ENCODE measurements at regions not wholly inside any gene's neighbourhood (a gene's known extent, or its start where the extent isn't known, plus 50 kb on each side); places are given as distances from the start of the nearest gene placed in this dataset.

DNA sequence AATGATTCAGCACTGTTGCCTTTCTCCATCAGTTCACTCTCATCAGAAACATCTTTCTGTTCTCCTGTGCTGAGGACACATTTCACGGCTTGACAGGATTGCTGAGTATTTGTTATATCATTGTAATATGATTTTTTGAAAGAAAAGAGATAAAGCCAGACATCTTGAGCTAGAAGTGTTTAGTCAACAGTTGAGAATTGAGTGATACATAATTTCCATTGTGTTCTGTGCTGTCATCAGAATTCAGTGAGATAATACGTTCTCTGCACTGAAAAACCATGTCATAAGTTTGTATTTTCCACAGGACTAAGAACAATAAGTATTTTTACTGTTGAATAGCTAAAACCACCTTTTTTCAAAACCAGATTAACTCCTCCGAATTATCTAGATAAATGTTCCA lies 50.2 kb upstream of the GPRIN3 start:
- no peak for DNase-seq

Measured in activated CD4-positive, alpha-beta T cell treated with anti-CD3 and anti-CD28 coated beads, Interleukin-10, Interleukin-2, amounts not matched to agents 100 ng/mL and 50 ng/mL, durations not matched to agents 16 hours and 8 hours (primary cell).